ENCODE measurements at regions not wholly inside any gene's neighbourhood (a gene's known extent, or its start where the extent isn't known, plus 50 kb on each side); places are given as distances from the start of the nearest gene placed in this dataset.

- Histone ChIP-seq H3K4me1 (peaks cover 16% of the 10 kb centered on the region), H3K27ac (peak overlapping the region; percentile 61), H3K9me3 (no peaks in the 10 kb centered on the region), H3K4me3 (no peak overlapping the region), H3K36me3 (no peaks in the 10 kb centered on the region), H3K27me3 (no peaks in the 10 kb centered on the region)
- TF ChIP-seq POLR2A (IDR thresholded peaks at IDR 0.05) (no peak), POLR2AphosphoS5 (IDR thresholded peaks at IDR 0.05; ENCODE audit: insufficient read depth in 1 of 2, low read depth in 1 of 2) (peak; percentile 45 to 81), CTCF (IDR thresholded peaks at IDR 0.05) (no peak)
- DNase-seq (ENCODE audit: extremely low spot score in 2 of 2), result no peak
- intact Hi-C loops (cut with DNase I), result no loop called here
These were observed 144.4 kb downstream of the PTBP2 start for GRCh38 chr1:96865731-96866685.

GRCh38 chr1:96872757-96873156 is 151.2 kb downstream of the PTBP2 start:
- Histone ChIP-seq H3K27me3 (no peaks in the 10 kb centered on the region), H3K36me3 (no peaks in the 10 kb centered on the region), H3K27ac (no peak overlapping the region), H3K4me3 (no peak overlapping the region), H3K9me3 (no peaks in the 10 kb centered on the region), H3K4me1 (no peaks in the 10 kb centered on the region)
- intact Hi-C loops (cut with DNase I), result no loop called here
- TF ChIP-seq POLR2A (IDR thresholded peaks at IDR 0.05), result no peak
- TF ChIP-seq POLR2AphosphoS5 (IDR thresholded peaks at IDR 0.05; ENCODE audit: insufficient read depth in 1 of 2, low read depth in 1 of 2), result no peak
- no peak for TF ChIP-seq CTCF (IDR thresholded peaks at IDR 0.05)
- no peak for DNase-seq (ENCODE audit: extremely low spot score in 2 of 2)

- H3K4me1 ChIP-seq, result no peaks in the 10 kb centered on the region
- no peak for DNase-seq (ENCODE audit: extremely low spot score in 2 of 2)
- no peaks in the 10 kb centered on the region for H3K36me3 ChIP-seq
- TF ChIP-seq POLR2A (IDR thresholded peaks at IDR 0.05), result no peak
- TF ChIP-seq CTCF (IDR thresholded peaks at IDR 0.05), result no peak
- TF ChIP-seq POLR2AphosphoS5 (IDR thresholded peaks at IDR 0.05; ENCODE audit: insufficient read depth in 1 of 2, low read depth in 1 of 2), result no peak
- H3K27me3 ChIP-seq, result no peaks in the 10 kb centered on the region
- H3K4me3 ChIP-seq, result no peak overlapping the region
- H3K9me3 ChIP-seq, result no peaks in the 10 kb centered on the region
- H3K27ac ChIP-seq, result no peak overlapping the region
- intact Hi-C loops (cut with DNase I), result no loop called here
These were observed 157.1 kb downstream of the PTBP2 start for GRCh38 chr1:96878640-96879039.

GRCh38 chr1:96880626-96881025 is 159.0 kb downstream of the PTBP2 start:
- Histone ChIP-seq H3K4me1 (no peaks in the 10 kb centered on the region), H3K9me3 (no peaks in the 10 kb centered on the region), H3K27ac (no peak overlapping the region), H3K27me3 (no peaks in the 10 kb centered on the region), H3K36me3 (no peaks in the 10 kb centered on the region), H3K4me3 (no peak overlapping the region)
- DNase-seq (ENCODE audit: extremely low spot score in 2 of 2), result no peak
- intact Hi-C loops (cut with DNase I), result no loop called here
- no peak for TF ChIP-seq POLR2A (IDR thresholded peaks at IDR 0.05)
- no peak for TF ChIP-seq CTCF (IDR thresholded peaks at IDR 0.05)
- TF ChIP-seq POLR2AphosphoS5 (IDR thresholded peaks at IDR 0.05; ENCODE audit: insufficient read depth in 1 of 2, low read depth in 1 of 2), result no peak

- DNase-seq (ENCODE audit: extremely low spot score in 2 of 2), result no peak
- intact Hi-C loops (cut with DNase I), result no loop called here
- no peaks in the 10 kb centered on the region for H3K9me3 ChIP-seq
- no peaks in the 10 kb centered on the region for H3K4me1 ChIP-seq
- H3K36me3 ChIP-seq, result no peaks in the 10 kb centered on the region
- H3K27ac ChIP-seq, result no peak overlapping the region
- no peak overlapping the region for H3K4me3 ChIP-seq
- H3K27me3 ChIP-seq, result no peaks in the 10 kb centered on the region
- no peak for TF ChIP-seq POLR2A (IDR thresholded peaks at IDR 0.05)
- TF ChIP-seq POLR2AphosphoS5 (IDR thresholded peaks at IDR 0.05; ENCODE audit: insufficient read depth in 1 of 2, low read depth in 1 of 2), result no peak
These were observed 160.5 kb downstream of the PTBP2 start for GRCh38 chr1:96882096-96882495.
